Neural cell (in vitro differentiated cells): ENCODE measurements at regions not wholly inside any gene's neighbourhood (a gene's known extent, or its start where the extent isn't known, plus 50 kb on each side); places are given as distances from the start of the nearest gene placed in this dataset.

Experiments
- CTCF ChIP-seq: fragments of 450-650 bp; IDR thresholded peaks from 2 replicates; pipeline ENCODE4 v1.5.1; 2014; ENCODE audit warnings: antibody characterized with exemption, mild to moderate bottlenecking, moderate library complexity; ENCODE audit not compliant: poor library complexity, severe bottlenecking
- EP300 ChIP-seq: fragments of 450-650 bp; conservative IDR thresholded peaks from 2 replicates; pipeline ENCODE4 v1.6.1; 2014; ENCODE audit warnings: antibody characterized with exemption, mild to moderate bottlenecking, moderate library complexity; ENCODE audit not compliant: poor library complexity, severe bottlenecking
- EZH2 ChIP-seq: fragments of 200-600, 300-800 bp; shearing (Covaris generic), sonication (generic); IDR thresholded peaks from 2 replicates; pipeline ENCODE4 v1.6.1; 2014; ENCODE audit warnings: antibody characterized with exemption, low read length, borderline replicate concordance, mild to moderate bottlenecking; ENCODE audit not compliant: insufficient read depth, poor library complexity, severe bottlenecking
- POLR2AphosphoS5 ChIP-seq: IDR thresholded peaks from 2 replicates; pipeline ENCODE4 v1.6.1; 2012
- SMC3 ChIP-seq: fragments of 450-650 bp; conservative IDR thresholded peaks from 2 replicates; pipeline ENCODE4 v1.6.1; 2014; ENCODE audit warnings: antibody characterized with exemption, mild to moderate bottlenecking, moderate library complexity; ENCODE audit not compliant: poor library complexity
- TAF1 ChIP-seq: IDR thresholded peaks from 2 replicates; pipeline ENCODE4 v1.6.1; 2012; ENCODE audit warnings: low read depth

DNA sequence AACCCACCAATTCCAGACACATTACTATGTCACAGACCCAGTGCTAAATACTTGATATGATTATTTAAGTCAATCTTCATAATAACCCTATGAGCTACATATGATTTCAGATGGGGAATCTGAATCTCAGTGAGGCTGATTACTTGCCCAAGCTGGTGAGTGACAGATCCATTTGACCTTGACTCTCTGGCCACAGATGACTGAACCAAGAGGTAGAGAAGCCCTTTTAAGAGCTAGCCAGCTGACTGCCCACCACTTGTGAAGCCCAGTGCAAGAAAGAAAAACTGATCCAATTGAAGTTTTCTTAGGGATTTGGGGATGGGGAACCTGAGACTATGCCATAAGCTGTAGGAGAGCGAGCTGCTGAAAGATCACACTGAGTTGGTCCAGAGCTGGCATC is 124.7 kb upstream of the SPATA12 start:
- TF ChIP-seq CTCF (no peak), EP300 (no peak), TAF1 (no peak), SMC3 (no peak), EZH2 (no peak), POLR2AphosphoS5 (no peak)
